ENCODE measurements at regions not wholly inside any gene's neighbourhood (a gene's known extent, or its start where the extent isn't known, plus 50 kb on each side); places are given as distances from the start of the nearest gene placed in this dataset.

- TF ChIP-seq, protein P1, sequence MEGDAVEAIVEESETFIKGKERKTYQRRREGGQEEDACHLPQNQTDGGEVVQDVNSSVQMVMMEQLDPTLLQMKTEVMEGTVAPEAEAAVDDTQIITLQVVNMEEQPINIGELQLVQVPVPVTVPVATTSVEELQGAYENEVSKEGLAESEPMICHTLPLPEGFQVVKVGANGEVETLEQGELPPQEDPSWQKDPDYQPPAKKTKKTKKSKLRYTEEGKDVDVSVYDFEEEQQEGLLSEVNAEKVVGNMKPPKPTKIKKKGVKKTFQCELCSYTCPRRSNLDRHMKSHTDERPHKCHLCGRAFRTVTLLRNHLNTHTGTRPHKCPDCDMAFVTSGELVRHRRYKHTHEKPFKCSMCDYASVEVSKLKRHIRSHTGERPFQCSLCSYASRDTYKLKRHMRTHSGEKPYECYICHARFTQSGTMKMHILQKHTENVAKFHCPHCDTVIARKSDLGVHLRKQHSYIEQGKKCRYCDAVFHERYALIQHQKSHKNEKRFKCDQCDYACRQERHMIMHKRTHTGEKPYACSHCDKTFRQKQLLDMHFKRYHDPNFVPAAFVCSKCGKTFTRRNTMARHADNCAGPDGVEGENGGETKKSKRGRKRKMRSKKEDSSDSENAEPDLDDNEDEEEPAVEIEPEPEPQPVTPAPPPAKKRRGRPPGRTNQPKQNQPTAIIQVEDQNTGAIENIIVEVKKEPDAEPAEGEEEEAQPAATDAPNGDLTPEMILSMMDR (conservative IDR thresholded peaks at IDR 0.05), result no peak
- no peak for TF ChIP-seq EZH2 (IDR thresholded peaks at IDR 0.05; ENCODE audit: low read depth)
Measured at GRCh38 chr18:75845413-75845812, 417.9 kb upstream of the SMIM21 start.
